SU-DHL-6 (cell line): ENCODE measurements at regions not wholly inside any gene's neighbourhood (a gene's known extent, or its start where the extent isn't known, plus 50 kb on each side); places are given as distances from the start of the nearest gene placed in this dataset.

Experiments used
- H2AFZ ChIP-seq: fragments of 200-600 bp; sonication (generic); 2 replicates; pipeline ENCODE4 v1.6.1; 2014; ENCODE audit warnings: low read depth, mild to moderate bottlenecking, moderate library complexity, mixed read lengths, antibody characterized with exemption, low read length; ENCODE audit not compliant: severe bottlenecking
- H3F3A ChIP-seq: fragments of 200-600 bp; shearing (Covaris generic); 2 replicates; pipeline ENCODE4 v1.6.0; 2016; ENCODE audit warnings: antibody characterized with exemption, mild to moderate bottlenecking; ENCODE audit not compliant: insufficient read depth
- H3K27ac ChIP-seq: fragments of 200-600 bp; sonication (generic); 2 replicates; pipeline ENCODE4 v1.5.1; 2016; ENCODE audit warnings: low read depth, mild to moderate bottlenecking, low read length, moderate library complexity, mixed read lengths
- H3K27me3 ChIP-seq: fragments of 200-600 bp; sonication (generic), shearing (Covaris generic); 2 replicates; pipeline ENCODE4 v1.6.0; 2014; ENCODE audit warnings: mild to moderate bottlenecking, low read length
- H3K36me3 ChIP-seq: fragments of 200-600 bp; sonication (generic); 2 replicates; pipeline ENCODE4 v1.6.1; 2014; ENCODE audit warnings: mild to moderate bottlenecking, low read length, mixed read lengths
- H3K4me2 ChIP-seq: fragments of 300-600, 200-600 bp; shearing (Covaris generic), sonication (generic); 2 replicates; pipeline ENCODE4 v1.6.0; 2014; ENCODE audit warnings: low read length, low read depth, mild to moderate bottlenecking; ENCODE audit not compliant: poor library complexity, severe bottlenecking
- H3K4me3 ChIP-seq: fragments of 200-600 bp; sonication (generic); 2 replicates; pipeline ENCODE4 v1.5.1; 2014; ENCODE audit warnings: antibody characterized with exemption, low read length, mild to moderate bottlenecking, mixed read lengths; ENCODE audit not compliant: insufficient read depth, poor library complexity, severe bottlenecking
- H3K79me2 ChIP-seq: fragments of 200-600 bp; sonication (generic); 2 replicates; pipeline ENCODE4 v1.6.1; 2014; ENCODE audit warnings: mild to moderate bottlenecking, low read length, moderate library complexity; ENCODE audit not compliant: insufficient read depth
- H3K9ac ChIP-seq: fragments of 200-600 bp; sonication (generic); 2 replicates; pipeline ENCODE4 v1.7.0; 2014; ENCODE audit warnings: mild to moderate bottlenecking, low read length
- H3K9me2 ChIP-seq: fragments of 200-600 bp; sonication (generic); replicated peaks from 2 replicates; pipeline ENCODE4 v1.6.1; 2014; ENCODE audit warnings: low read length; ENCODE audit not compliant: insufficient read depth
- H3K9me3 ChIP-seq: fragments of 200-600 bp; sonication (generic); 2 replicates; pipeline ENCODE4 v1.6.1; 2014; ENCODE audit warnings: low read length, mixed read lengths; ENCODE audit not compliant: insufficient read depth
- H4K20me1 ChIP-seq: fragments of 200-600 bp; sonication (generic); 2 replicates; pipeline ENCODE4 v1.6.1; 2014; ENCODE audit warnings: low read depth, mild to moderate bottlenecking, antibody characterized with exemption, low read length, moderate library complexity, mixed read lengths
- EZH2phosphoT487 ChIP-seq: fragments of 200-600 bp; sonication (generic), shearing (Covaris generic); conservative IDR thresholded peaks from 2 replicates; pipeline ENCODE4 v1.6.1; 2018; ENCODE audit warnings: mild to moderate bottlenecking, antibody characterized with exemption, low read length, moderate library complexity, mixed read lengths
- TF ChIP-seq, protein P1 (sequence below): fragments of 200-600 bp; sonication (generic); IDR thresholded peaks from one replicate; pipeline ENCODE4 v1.5.1; 2017; ENCODE audit warnings: antibody characterized with exemption, mild to moderate bottlenecking, low read length, moderate library complexity; ENCODE audit not compliant: insufficient read depth, poor library complexity, severe bottlenecking

DNA sequence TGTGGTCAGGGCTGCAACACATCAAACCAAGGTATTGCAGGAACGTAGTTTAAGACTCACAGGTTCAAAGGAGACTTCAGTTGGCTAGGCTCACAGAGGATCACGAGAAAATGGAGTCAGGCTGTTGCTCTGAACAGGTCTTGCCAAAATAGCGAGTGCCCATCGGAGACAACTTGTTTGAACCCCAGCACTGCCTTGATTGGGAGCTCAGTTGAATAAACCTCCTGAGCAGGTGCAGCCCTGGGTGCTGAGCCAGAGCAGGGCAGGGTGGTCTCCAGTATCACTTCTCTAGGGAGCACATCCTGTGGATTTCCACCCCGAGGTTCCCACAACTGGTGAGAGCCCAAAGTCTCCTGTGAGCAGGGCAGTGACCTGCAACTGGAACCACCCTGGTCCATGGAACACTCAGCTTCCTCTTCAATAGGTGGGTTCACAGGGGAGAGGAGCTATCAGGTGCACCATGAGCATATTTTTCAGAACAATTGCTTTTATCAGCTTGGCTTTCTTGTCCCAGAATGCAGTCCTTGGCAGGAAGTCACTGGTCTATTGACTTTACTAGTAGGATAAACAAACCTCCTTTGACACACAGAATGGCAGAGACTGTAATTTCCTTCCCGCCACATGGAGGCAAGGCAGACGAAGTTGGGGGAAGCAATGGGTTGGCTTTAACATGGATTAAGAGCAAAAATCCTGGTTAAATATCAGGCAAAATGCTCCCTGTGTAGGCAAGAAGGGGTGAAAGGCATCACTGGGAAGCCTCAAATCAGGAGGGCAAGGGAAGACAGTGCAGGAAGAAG is 267.7 kb upstream of the FOXQ1 start:
- H3K9me3 ChIP-seq, result no peaks in the 10 kb centered on the region
- H3K27ac ChIP-seq, result no peak overlapping the region
- no peaks in the 10 kb centered on the region for H3K27me3 ChIP-seq
- H2AFZ ChIP-seq, result no peak overlapping the region
- no peaks in the 10 kb centered on the region for H3K36me3 ChIP-seq
- no peaks in the 10 kb centered on the region for H3K9me2 ChIP-seq
- H3K4me2 ChIP-seq, result no peak overlapping the region
- H3K9ac ChIP-seq, result no peak overlapping the region
- H4K20me1 ChIP-seq, result no peaks in the 10 kb centered on the region
- H3K4me3 ChIP-seq, result no peak overlapping the region
- no peaks in the 10 kb centered on the region for H3F3A ChIP-seq
- TF ChIP-seq, protein P1, sequence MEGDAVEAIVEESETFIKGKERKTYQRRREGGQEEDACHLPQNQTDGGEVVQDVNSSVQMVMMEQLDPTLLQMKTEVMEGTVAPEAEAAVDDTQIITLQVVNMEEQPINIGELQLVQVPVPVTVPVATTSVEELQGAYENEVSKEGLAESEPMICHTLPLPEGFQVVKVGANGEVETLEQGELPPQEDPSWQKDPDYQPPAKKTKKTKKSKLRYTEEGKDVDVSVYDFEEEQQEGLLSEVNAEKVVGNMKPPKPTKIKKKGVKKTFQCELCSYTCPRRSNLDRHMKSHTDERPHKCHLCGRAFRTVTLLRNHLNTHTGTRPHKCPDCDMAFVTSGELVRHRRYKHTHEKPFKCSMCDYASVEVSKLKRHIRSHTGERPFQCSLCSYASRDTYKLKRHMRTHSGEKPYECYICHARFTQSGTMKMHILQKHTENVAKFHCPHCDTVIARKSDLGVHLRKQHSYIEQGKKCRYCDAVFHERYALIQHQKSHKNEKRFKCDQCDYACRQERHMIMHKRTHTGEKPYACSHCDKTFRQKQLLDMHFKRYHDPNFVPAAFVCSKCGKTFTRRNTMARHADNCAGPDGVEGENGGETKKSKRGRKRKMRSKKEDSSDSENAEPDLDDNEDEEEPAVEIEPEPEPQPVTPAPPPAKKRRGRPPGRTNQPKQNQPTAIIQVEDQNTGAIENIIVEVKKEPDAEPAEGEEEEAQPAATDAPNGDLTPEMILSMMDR, result no peak
- no peak for TF ChIP-seq EZH2phosphoT487
- no peaks in the 10 kb centered on the region for H3K79me2 ChIP-seq

DNA sequence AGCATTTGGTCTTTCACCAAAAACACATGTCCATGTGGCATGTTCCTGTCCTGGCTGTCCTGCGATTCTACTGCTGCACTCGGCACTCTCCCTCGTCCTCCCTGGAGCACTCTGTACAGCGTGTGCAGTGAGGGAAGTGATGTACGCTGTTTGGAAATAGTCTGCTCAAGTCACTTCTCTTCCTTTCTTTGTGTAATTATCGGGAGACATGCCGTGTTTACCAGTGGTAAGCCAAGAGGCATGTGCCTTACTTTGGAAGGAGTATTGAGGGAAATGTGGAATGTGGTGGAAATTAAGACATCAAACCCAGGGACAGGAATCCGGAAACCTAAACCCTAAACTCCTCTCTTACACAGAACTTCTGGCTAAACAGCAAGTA is 268.5 kb upstream of the FOXQ1 start:
- TF ChIP-seq, protein P1, result no peak
- no peak for TF ChIP-seq EZH2phosphoT487
- Histone ChIP-seq H3K9me2 (no peaks in the 10 kb centered on the region), H3K27ac (no peak overlapping the region), H3K9ac (no peak overlapping the region), H3K4me2 (no peak overlapping the region), H3F3A (no peaks in the 10 kb centered on the region), H4K20me1 (no peaks in the 10 kb centered on the region), H3K4me3 (no peak overlapping the region), H3K9me3 (no peaks in the 10 kb centered on the region), H3K36me3 (no peaks in the 10 kb centered on the region), H2AFZ (no peak overlapping the region), H3K79me2 (no peaks in the 10 kb centered on the region), H3K27me3 (no peaks in the 10 kb centered on the region)

DNA sequence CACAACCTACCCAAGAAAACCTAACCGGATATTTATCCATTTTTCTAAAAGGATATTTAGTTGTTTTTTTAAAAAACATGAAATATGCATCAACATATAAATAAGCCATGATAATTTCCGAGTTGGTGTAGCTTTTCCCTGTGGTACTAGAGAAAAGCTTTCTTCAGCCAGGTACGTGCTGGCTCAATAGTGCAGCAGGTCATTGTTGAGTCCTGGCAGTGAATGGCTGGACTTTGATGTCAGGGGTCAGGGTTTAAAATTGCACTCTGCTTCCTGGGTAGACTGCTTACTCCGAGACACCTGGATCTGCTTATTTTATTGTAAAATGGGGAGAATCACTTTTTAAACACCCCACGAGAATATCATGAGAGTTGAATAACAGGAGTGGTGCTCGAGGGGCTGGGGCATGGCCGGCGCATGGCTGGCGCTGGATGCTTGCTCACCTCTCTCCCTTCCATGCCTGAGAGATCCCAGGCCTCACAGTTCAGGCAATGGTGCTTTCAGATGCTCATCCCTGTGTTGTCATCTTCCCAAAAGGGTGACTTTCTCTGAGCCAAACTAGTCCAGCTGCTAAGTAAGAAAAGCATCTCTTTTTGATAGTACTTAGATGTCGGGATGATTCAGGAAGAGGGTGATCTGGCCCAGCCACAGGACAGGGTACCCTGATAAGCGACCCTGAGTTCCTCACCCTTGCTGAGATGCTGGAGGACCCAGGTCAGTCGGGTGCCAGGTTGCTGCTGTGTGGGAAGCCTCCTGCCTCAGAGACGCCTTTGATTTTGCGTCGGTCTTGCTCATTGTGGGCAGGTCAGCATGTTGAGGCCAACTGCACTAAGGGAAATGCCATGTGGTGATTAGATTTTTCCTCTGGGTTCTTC is 269.1 kb upstream of the FOXQ1 start:
- Histone ChIP-seq H3K9ac (no peak overlapping the region), H3K4me2 (no peak overlapping the region), H3F3A (no peaks in the 10 kb centered on the region), H4K20me1 (no peaks in the 10 kb centered on the region), H3K27ac (no peak overlapping the region), H3K27me3 (no peaks in the 10 kb centered on the region), H3K36me3 (no peaks in the 10 kb centered on the region), H3K9me2 (no peaks in the 10 kb centered on the region), H3K9me3 (no peaks in the 10 kb centered on the region), H3K4me3 (no peak overlapping the region), H2AFZ (no peak overlapping the region), H3K79me2 (no peaks in the 10 kb centered on the region)
- 0 out of 2 replicates have a peak, but pooled peaks have one; percentile 28 for TF ChIP-seq EZH2phosphoT487
- TF ChIP-seq, protein P1, result no peak
